Naive B cell (primary cell): ENCODE measurements at regions not wholly inside any gene's neighbourhood (a gene's known extent, or its start where the extent isn't known, plus 50 kb on each side); places are given as distances from the start of the nearest gene placed in this dataset.
"Not testable (repeated sequence)": the region's sequence is repeated elsewhere in the genome, so short reads cannot be mapped to it uniquely, and the experiment has no call there.

Experiments used
- ATAC-seq, 2 donors: fragments of 150-1000 bp; cut with Tn5 transposase; 2 replicates each; pipeline ENCODE4 v1.10.0; 2021; ENCODE audit warnings: low read depth in 2 of 2, mild to moderate bottlenecking in 2 of 2, moderate library complexity in 2 of 2
- DNase-seq: peaks from one replicate; pipeline ENCODE4 v3.0.0; 2022
- H3K27ac Mint-ChIP-seq, 6 donors: one replicate each; pipeline ENCODE4 v1.8.0; 2020 to 2022; ENCODE audit warnings: mild to moderate bottlenecking in 6 of 6, mixed read lengths in 6 of 6, moderate library complexity in 5 of 6, inconsistent platforms in 2 of 6
- H3K27me3 Mint-ChIP-seq, 3 donors: one replicate each; pipeline ENCODE4 v1.8.0; 2021 to 2022; ENCODE audit warnings: mixed read lengths in 3 of 3, mild to moderate bottlenecking in 1 of 3
- H3K36me3 Mint-ChIP-seq, 2 donors: one replicate each; pipeline ENCODE4 v1.8.0; 2020 to 2022; ENCODE audit warnings: mixed read lengths in 2 of 2, inconsistent platforms in 1 of 2, mild to moderate bottlenecking in 1 of 2
- H3K4me1 Mint-ChIP-seq, 3 donors: one replicate each; pipeline ENCODE4 v1.8.0; 2020 to 2022; ENCODE audit warnings: mixed read lengths in 3 of 3, inconsistent platforms in 1 of 3, mild to moderate bottlenecking in 1 of 3, moderate library complexity in 1 of 3
- H3K4me3 Mint-ChIP-seq, 8 donors: one replicate each; pipeline ENCODE4 v1.8.0; 2020 to 2022; ENCODE audit warnings: mild to moderate bottlenecking in 8 of 8, mixed read lengths in 8 of 8, moderate library complexity in 8 of 8, inconsistent platforms in 2 of 8
- H3K9me3 Mint-ChIP-seq, 7 donors: one replicate each; pipeline ENCODE4 v1.8.0; 2020 to 2022; ENCODE audit warnings: mixed read lengths in 7 of 7, mild to moderate bottlenecking in 5 of 7, inconsistent platforms in 2 of 7, moderate library complexity in 1 of 7

DNA sequence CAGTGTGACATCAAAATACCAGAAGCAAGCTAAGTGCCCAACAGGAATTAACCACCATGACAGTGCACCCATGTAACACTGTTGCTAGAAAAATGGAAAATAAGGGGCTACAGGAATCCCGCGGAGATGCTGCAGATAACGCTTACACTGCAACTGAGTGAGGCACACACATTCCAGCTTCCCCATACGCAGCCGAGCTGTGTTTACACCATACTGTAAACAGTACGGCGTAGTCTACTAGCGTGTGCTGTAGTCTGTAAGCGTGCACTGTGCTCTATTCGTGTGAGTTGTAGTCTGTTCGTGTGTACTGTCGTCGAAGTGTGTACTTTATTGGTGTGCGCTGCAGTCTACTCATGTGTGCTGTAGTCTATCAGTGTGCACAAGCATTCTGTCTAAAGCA lies 5372.2 kb upstream of the TPTE start:
- ATAC-seq, H3K4me1 Mint-ChIP-seq, H3K9me3 Mint-ChIP-seq, DNase-seq, H3K36me3 Mint-ChIP-seq, H3K27ac Mint-ChIP-seq, H3K27me3 Mint-ChIP-seq, H3K4me3 Mint-ChIP-seq: not testable (repeated sequence)

DNA sequence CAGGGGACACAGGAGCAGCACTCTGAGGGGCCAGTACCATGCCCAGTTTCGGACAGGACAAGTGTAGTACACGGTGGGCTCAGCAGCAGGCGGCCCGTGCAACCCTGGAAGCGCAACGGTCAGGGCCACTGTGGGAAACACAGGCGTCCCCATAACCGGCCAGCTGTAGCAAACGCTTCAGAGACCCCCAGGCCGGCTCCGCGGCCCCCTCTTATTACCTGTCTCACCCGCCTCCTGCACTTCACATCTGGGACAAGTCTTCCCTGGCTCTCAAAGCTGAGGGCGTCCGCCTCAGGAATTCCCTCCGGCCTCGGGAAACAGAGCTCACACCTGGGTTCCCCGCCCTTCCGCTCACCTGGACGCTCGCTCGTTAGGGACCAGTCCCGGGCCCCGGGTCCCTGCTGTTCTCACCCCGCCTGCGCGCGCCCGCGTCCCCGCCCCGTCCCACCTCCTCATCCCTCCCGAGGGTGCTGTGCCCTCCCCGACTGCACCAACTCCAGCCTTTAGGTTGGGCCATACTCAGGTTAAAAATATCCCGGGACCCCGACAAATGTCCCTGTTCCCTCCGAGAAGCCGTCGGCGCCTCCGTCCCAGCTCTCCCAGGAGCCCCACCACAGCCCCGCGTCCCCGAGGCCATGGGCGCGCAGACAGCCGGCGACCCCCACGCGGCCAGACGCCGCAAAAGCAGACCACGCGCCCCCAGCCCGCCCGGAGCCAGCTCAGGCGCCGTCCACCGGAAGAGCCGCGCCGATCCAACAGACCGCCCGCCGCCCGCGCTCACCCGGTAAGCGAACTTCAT lies 5367.3 kb upstream of the TPTE start:
- not testable (repeated sequence) for H3K36me3 Mint-ChIP-seq, H3K9me3 Mint-ChIP-seq, H3K27me3 Mint-ChIP-seq, H3K27ac Mint-ChIP-seq, DNase-seq, H3K4me1 Mint-ChIP-seq
- H3K4me3 Mint-ChIP-seq, result peak overlapping the region in 1 of 8 donors; percentile 31
- ATAC-seq, result peak; percentile 1 to 8

DNA sequence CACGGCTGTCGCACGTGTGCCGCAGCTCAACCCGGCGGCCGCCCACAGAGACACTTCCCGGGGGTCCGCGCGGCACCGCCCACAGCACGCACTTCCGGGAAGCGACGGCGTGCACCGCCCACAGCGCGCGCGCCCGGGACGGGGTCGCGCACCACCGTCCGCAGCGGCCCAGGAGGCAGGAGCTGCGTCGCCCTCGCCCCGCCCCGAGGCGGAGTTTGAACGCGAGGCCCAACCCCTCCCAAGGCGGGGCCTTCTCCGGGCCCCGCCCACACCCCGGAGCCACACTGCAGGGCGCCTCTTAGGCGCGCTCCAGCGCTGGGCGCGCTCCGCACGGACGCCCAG lies 5366.8 kb upstream of the TPTE start:
- H3K27me3 Mint-ChIP-seq, H3K27ac Mint-ChIP-seq, H3K9me3 Mint-ChIP-seq, H3K36me3 Mint-ChIP-seq, H3K4me1 Mint-ChIP-seq: not testable (repeated sequence)
- peak overlapping the region in 4 of 8 donors; percentile 5 to 68 (median 32) for H3K4me3 Mint-ChIP-seq
- DNase-seq (peak; percentile 91), ATAC-seq (peak; percentile 93 to 96)

DNA sequence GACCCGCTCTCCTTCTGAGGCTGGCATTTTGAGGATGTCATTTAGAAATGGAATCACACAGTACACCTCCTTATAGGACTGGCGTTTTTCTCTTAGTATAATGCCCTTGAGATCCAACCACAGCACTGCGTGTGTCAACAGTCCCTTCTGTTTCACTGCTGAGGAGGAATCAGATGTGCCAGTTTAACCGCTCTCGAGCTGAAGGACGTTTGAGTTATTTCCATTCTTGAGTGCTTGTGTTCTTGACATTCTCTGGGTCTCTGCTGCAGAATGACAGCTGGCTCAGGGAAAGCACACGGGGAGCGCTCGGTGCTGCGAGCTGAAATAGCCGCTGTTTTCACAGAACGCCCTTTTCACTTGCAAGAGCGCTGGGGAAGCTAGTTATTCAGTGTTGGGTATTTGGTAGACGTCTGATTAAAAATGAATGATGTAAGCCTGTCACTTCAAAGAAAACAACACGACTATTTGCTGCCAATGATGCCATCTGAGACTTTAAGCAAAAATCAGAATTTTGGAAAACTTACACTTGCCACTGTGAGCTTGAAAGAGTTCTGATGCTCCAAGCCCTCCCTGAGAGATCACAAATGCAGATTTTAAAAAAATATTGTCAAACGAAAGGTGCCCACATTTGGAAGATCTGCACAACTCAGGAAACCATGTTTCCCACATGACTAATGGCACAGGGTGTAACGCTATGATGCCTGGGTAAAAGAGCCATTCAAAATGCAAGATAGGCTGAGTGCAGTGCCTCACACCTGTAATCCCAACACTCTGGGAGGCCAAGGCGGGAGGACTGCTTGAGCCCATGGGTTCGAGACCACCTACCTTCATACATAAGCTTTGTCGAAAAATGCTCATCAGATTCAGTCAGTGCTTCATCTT lies 5358.4 kb upstream of the TPTE start:
- H3K9me3 Mint-ChIP-seq, ATAC-seq, H3K4me1 Mint-ChIP-seq: not testable (repeated sequence)

DNA sequence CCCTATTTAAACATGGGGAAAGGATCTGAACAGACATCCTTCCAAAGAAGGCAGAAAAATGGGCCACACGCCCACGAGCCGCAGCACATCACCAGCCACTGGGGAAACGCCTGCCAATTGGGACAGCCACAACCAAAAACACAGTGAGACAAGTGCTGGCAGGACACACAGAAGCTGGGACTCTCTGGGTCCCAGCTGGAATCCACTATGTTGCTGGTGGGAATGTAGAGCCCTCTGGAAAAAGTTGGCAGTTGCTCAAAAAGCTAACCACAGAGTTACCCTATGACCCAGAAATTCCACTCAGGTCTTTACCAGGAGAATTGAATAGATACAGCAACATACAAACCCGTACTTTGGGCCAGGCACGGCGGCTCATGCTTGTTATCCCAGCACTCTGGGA lies 5355.6 kb upstream of the TPTE start:
- H3K9me3 Mint-ChIP-seq, H3K36me3 Mint-ChIP-seq, DNase-seq, H3K4me1 Mint-ChIP-seq, H3K27me3 Mint-ChIP-seq, H3K27ac Mint-ChIP-seq, ATAC-seq, H3K4me3 Mint-ChIP-seq: not testable (repeated sequence)

More for the DNA sequence above, 5358.4 kb upstream of the TPTE start:
- not testable (repeated sequence) for H3K27me3 Mint-ChIP-seq, H3K4me3 Mint-ChIP-seq, H3K27ac Mint-ChIP-seq, DNase-seq, H3K36me3 Mint-ChIP-seq
